ENCODE measurements at regions not wholly inside any gene's neighbourhood (a gene's known extent, or its start where the extent isn't known, plus 50 kb on each side); places are given as distances from the start of the nearest gene placed in this dataset.

GRCh38 chr2:217666338-217666737 is 336.5 kb downstream of the TNS1 start:
- DNase-seq, result no peak
- in situ Hi-C loops (cut with MboI; ENCODE audit: low pct_unique_long_range_greater_than_20kb, low sequenced_read_pairs), result no loop called here

- in situ Hi-C loops (cut with MboI; ENCODE audit: low pct_unique_long_range_greater_than_20kb, low sequenced_read_pairs), result no loop called here
- no peak for DNase-seq
Measured at GRCh38 chr2:217664761-217665160, 338.0 kb downstream of the TNS1 start.

- DNase-seq, result no peak
- in situ Hi-C loops (cut with MboI; ENCODE audit: low pct_unique_long_range_greater_than_20kb, low sequenced_read_pairs), result no loop called here
Measured at GRCh38 chr2:217662984-217663602, 339.7 kb downstream of the TNS1 start.

DNA sequence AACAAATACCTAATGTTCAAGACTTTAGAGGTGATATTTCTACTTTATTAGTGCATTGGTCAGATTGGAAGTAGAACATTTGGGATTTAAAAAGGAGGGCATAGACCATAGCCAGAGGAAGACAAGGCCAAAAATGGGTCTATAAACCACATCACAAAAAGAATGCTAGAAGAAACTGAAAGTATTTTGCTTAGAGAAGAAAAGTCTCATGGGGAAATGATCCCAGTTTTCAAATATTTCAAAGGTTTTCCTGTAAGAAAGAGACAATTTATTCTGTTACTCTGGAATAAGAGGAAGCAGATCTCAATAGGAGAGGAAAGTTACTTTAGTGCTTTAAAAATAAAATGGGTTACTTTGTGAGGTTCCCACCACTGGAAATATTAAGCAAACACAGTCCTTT is 341.4 kb downstream of the TNS1 start:
- in situ Hi-C loops (cut with MboI; ENCODE audit: low pct_unique_long_range_greater_than_20kb, low sequenced_read_pairs), result no loop called here
- no peak for DNase-seq

DNA sequence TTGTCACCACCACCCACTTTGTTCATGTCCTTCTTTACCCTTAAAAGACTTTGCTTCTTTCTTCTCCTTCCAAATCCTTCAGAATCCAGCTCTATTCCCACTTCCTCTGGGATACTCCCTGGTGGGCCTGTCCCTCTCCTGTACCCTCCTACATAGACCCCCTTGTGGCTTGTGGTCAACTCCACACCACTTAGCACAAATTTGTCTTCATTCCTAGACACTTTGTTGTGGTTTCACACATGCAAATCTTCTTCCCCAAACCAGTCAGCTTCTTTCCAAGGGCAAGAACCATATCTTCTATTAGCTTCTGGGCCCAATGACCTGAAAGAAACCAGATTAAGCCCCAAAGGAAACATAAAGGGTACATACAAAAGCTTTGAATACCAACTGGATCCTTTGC is 342.4 kb downstream of the TNS1 start:
- no peak for DNase-seq
- in situ Hi-C loops (cut with MboI; ENCODE audit: low pct_unique_long_range_greater_than_20kb, low sequenced_read_pairs), result no loop called here

DNA sequence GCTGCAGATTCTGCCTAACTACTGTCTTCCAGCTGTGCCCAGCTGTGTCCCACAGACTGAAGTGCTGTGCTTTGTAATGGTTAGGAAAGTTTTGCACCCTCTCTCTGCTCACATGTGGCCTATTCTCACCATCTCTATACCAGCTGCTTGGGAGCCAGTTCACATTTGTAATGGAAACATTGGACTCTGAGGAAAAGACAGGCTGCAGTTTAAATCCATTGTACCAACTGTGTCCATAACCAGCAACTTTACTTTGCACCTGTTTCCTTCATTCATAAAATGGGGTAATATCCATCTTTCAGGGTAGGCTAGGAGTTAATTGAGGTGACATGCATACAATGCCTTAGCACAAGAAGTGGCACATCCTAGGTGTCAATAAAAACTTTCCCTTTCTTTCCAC is 344.0 kb downstream of the TNS1 start:
- DNase-seq, result no peak
- in situ Hi-C loops (cut with MboI; ENCODE audit: low pct_unique_long_range_greater_than_20kb, low sequenced_read_pairs), result no loop called here

GRCh38 chr2:217657252-217657651 is 345.5 kb downstream of the TNS1 start:
- no peak for DNase-seq
- in situ Hi-C loops (cut with MboI; ENCODE audit: low pct_unique_long_range_greater_than_20kb, low sequenced_read_pairs), result no loop called here

DNA sequence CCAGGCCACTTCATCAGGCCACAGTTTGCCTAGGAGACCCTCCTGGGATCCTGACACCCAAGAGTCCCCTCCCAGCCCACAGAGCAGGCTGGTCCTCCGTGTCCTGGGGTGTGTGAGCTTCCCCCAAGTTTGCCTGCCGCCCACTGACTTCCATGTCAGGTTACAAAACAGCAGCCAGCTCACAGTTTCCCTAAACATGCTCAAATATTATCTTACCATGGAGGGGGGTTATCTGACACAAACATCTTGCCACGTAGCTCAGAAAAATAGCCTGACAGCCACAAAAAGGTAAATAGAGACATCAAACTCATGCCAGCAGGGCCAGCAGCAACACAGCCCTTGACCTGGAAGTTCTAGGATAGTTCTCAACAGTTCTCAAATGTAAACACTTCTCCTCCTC is 346.5 kb downstream of the TNS1 start:
- DNase-seq, result no peak
- in situ Hi-C loops (cut with MboI; ENCODE audit: low pct_unique_long_range_greater_than_20kb, low sequenced_read_pairs), result no loop called here

DNA sequence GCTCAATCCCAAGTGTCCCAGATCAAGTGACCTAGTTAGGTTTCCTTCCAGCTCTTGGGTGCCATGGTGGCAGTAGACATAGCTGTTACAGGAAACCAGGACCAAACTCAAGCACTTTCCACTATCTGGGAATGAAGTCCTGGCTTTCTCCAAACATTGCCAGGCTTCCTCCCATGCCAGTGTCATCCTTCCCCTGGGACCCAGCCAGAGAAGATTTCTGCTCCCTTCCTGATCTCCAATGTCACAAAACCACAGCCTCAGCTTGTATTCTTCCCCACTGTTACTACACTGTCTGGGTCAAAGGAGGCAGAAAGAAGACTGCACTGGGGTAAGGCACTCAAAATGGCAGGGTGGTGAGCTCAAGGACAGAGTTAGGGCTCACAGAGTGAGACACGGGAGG is 347.1 kb downstream of the TNS1 start:
- in situ Hi-C loops (cut with MboI; ENCODE audit: low pct_unique_long_range_greater_than_20kb, low sequenced_read_pairs), result no loop called here
- no peak for DNase-seq

- DNase-seq, result no peak
- in situ Hi-C loops (cut with MboI; ENCODE audit: low pct_unique_long_range_greater_than_20kb, low sequenced_read_pairs), result no loop called here
Measured at GRCh38 chr2:217654168-217654567, 348.6 kb downstream of the TNS1 start.

DNA sequence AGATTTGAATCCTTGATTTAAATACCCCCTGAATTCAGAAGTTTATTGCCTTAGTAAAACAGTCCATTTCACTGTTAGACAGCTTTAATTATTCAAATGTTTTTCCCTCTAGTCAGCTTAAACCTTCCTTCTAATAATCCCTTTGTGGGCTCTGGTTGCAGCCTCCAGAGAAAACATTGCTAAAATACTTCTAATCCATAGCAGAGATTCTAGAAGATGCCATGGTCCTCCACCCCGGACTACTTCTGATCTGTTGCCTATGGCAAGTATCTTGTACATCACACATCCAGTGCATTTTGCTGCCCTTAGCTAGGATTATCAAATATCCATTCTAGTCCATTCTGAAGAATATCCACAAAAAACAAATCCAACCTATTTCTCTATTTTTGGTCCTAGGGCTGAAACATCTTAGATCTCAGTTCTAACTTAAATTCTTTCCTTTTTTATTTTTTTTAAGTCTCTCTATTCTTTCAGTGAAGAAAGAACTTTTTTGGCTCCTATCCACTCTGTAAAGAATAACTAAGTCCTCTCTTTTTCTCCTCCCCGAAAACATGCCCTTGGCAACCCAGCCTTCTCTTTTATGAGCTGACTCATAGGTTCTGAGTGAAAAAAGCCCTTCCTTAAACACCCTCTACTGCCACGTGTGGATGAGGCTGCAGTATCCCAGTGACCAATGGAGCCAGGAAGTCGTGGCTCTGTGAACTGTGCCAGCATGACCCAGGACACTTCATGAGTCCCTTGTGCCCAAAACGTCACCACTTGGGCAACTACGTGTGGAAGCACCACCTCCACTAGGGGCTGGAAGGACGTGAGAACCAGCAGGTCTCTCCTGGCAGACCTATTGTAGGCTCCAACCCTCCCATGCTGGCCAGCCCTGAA is 349.8 kb downstream of the TNS1 start:
- in situ Hi-C loops (cut with MboI; ENCODE audit: low pct_unique_long_range_greater_than_20kb, low sequenced_read_pairs), result no loop called here
- DNase-seq, result no peak

GRCh38 chr2:217650716-217651360 is 352.0 kb downstream of the TNS1 start:
- peak; percentile 61 for DNase-seq
- in situ Hi-C loops (cut with MboI; ENCODE audit: low pct_unique_long_range_greater_than_20kb, low sequenced_read_pairs), result no loop called here

DNA sequence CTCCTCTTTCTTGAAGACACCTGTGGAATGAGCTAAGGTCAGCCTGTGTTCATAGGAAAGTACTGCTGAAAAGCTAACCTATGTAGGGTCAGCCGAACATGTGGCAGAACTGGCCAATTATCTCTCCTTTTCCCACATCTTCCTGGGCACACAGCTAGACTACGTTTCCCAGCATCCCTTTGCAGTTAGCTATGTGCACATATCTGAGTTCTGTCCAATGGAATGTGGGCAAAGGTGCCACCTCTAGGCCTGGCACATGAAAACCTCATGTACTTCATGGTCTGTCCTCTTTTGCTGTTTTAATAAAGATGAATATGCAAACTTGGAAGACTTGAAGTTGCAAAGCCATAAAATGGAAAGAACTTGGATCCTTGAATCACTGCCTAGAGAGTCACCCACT is 352.6 kb downstream of the TNS1 start:
- in situ Hi-C loops (cut with MboI; ENCODE audit: low pct_unique_long_range_greater_than_20kb, low sequenced_read_pairs), result no loop called here
- no peak for DNase-seq

DNA sequence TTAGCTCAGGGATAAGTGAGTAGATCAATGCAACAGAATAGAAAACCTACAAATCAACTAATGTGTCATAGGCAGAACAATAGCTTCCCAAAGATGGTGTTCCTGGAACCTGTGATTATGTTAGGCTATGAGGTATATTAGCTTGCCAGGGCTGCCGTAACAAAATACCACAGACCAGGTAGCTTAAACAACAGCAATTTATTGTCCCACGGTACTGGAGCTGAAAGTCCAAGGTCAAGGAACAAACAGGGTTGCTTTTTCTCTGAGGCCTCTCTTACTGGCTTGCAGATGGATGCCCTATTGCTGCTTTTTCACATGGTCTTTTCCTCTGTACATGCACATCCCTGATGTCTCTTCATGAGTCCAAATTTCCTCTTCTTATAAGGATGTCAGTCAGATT is 354.9 kb downstream of the TNS1 start:
- in situ Hi-C loops (cut with MboI; ENCODE audit: low pct_unique_long_range_greater_than_20kb, low sequenced_read_pairs), result no loop called here
- no peak for DNase-seq

- no peak for DNase-seq
- in situ Hi-C loops (cut with MboI; ENCODE audit: low pct_unique_long_range_greater_than_20kb, low sequenced_read_pairs), result no loop called here
Measured at GRCh38 chr2:217647226-217647625, 355.6 kb downstream of the TNS1 start.

GRCh38 chr2:217645896-217646295 is 356.9 kb downstream of the TNS1 start:
- in situ Hi-C loops (cut with MboI; ENCODE audit: low pct_unique_long_range_greater_than_20kb, low sequenced_read_pairs), result no loop called here
- DNase-seq, result no peak

DNA sequence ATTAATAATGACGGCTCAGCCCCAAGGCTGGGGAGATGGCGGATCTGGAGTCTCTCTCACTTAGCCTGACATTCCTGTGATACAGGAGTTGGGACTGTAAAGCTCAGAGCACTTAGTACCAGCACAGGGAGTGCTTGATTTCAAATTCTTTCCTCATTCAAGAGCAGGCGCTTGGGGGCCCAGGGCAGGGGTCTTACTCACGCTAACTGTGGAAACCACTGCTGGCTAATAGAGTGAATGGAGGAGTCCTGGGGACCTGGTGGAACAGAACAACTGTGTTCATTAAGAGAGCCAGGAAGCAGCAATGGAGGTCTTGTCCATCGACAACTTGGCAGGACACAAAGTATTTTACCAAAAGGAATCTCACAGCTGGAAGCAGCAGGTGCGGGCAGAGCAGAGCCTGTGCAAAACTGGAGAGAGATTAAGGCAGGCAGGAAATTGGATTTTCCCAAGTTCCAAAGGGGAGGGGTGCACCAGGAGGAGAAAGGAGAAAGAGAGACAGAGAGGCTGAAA is 358.9 kb downstream of the TNS1 start:
- DNase-seq, result no peak
- in situ Hi-C loops (cut with MboI; ENCODE audit: low pct_unique_long_range_greater_than_20kb, low sequenced_read_pairs), result no loop called here

- in situ Hi-C loops (cut with MboI; ENCODE audit: low pct_unique_long_range_greater_than_20kb, low sequenced_read_pairs), result no loop called here
Measured at GRCh38 chr2:217642944-217643343, 359.9 kb downstream of the TNS1 start.

DNA sequence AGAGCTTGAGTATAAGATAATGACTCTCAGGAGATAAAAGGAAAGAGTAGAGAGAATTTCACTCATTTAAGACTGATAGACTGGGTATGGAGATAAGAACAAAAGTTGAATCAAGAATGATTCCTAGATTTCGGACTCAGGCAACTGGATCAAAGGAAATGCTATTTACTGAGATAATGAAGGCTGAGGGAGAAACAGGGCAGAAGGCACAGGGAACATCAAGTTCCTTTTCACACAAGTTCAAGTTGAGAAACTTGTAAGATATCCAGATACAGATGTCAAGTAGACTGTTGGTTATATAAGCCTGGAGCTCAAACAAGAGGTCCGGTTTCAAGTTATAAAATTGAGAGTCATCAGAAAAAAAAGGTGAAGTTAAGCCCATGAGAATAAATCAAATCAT is 360.8 kb downstream of the TNS1 start:
- in situ Hi-C loops (cut with MboI; ENCODE audit: low pct_unique_long_range_greater_than_20kb, low sequenced_read_pairs), result no loop called here
- no peak for DNase-seq

More at GRCh38 chr2:217642944-217643343, 359.9 kb downstream of the TNS1 start:
- DNase-seq, result no peak

DNA sequence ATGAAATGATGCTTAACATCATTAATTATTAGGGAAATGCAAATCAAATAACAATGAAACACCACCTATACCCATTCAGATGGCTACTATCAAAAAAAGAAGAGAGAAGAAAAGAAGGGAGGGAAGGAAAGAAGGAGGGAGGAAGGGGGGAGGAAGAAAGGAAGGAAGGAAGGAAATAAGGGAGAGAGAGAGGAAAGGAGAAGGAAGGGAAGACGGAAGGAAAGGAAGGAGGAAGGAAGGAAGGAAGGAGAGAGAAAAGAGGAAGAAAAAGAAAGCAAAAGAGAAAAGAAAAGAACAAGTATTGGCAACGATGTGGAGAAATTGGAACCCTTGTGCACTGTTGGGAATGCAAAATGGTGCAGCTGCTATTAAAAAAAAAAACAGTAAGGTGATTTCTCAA is 363.3 kb downstream of the TNS1 start:
- in situ Hi-C loops (cut with MboI; ENCODE audit: low pct_unique_long_range_greater_than_20kb, low sequenced_read_pairs), result no loop called here
- DNase-seq, result no peak

Measured in KBM-7 (cell line).